HG03139 (cell line): ENCODE measurements at regions not wholly inside any gene's neighbourhood (a gene's known extent, or its start where the extent isn't known, plus 50 kb on each side); places are given as distances from the start of the nearest gene placed in this dataset.

Experiments
- ATAC-seq: cut with Tn5 transposase; IDR thresholded peaks from one replicate; pipeline ENCODE4 v1.9.1; 2021; ENCODE audit not compliant: unreplicated experiment

- ATAC-seq, result no peak
Measured at GRCh38 chr13:34591129-34591528, 350.9 kb upstream of the NBEA start.

- ATAC-seq, result no peak
Measured at GRCh38 chr13:34591900-34592529, 350.1 kb upstream of the NBEA start.

GRCh38 chr13:34593658-34594057, 348.4 kb upstream of the NBEA start:
- no peak for ATAC-seq

- ATAC-seq, result no peak
Measured at GRCh38 chr13:34594507-34594906, 347.6 kb upstream of the NBEA start.

GRCh38 chr13:34608331-34608730, 333.7 kb upstream of the NBEA start:
- ATAC-seq, result no peak

- no peak for ATAC-seq
Measured at GRCh38 chr13:34611671-34612070, 330.4 kb upstream of the NBEA start.

- ATAC-seq, result no peak
Measured at GRCh38 chr13:34617473-34618083, 324.5 kb upstream of the NBEA start.

GRCh38 chr13:34618654-34619053, 323.4 kb upstream of the NBEA start:
- ATAC-seq, result no peak

- ATAC-seq, result no peak
Measured at GRCh38 chr13:34619326-34619725, 322.7 kb upstream of the NBEA start.

- ATAC-seq, result no peak
Measured at GRCh38 chr13:34620074-34620850, 321.8 kb upstream of the NBEA start.

GRCh38 chr13:34620862-34621261, 321.2 kb upstream of the NBEA start:
- ATAC-seq, result no peak

GRCh38 chr13:34623331-34623730, 318.7 kb upstream of the NBEA start:
- ATAC-seq, result no peak

- ATAC-seq, result no peak
Measured at GRCh38 chr13:34627509-34628208, 314.4 kb upstream of the NBEA start.

- ATAC-seq, result no peak
Measured at GRCh38 chr13:34628209-34628682, 313.8 kb upstream of the NBEA start.

GRCh38 chr13:34634448-34634847, 307.6 kb upstream of the NBEA start:
- no peak for ATAC-seq

- ATAC-seq, result no peak
Measured at GRCh38 chr13:34637138-34637537, 304.9 kb upstream of the NBEA start.

- no peak for ATAC-seq
Measured at GRCh38 chr13:34637636-34638035, 304.4 kb upstream of the NBEA start.

- no peak for ATAC-seq
Measured at GRCh38 chr13:34638897-34639296, 303.2 kb upstream of the NBEA start.

GRCh38 chr13:34640179-34640992, 301.7 kb upstream of the NBEA start:
- ATAC-seq, result no peak

GRCh38 chr13:34640993-34641330, 301.1 kb upstream of the NBEA start:
- ATAC-seq, result no peak
